ENCODE measurements at regions not wholly inside any gene's neighbourhood (a gene's known extent, or its start where the extent isn't known, plus 50 kb on each side); places are given as distances from the start of the nearest gene placed in this dataset.
"Not testable (repeated sequence)": the region's sequence is repeated elsewhere in the genome, so short reads cannot be mapped to it uniquely, and the experiment has no call there.

DNA sequence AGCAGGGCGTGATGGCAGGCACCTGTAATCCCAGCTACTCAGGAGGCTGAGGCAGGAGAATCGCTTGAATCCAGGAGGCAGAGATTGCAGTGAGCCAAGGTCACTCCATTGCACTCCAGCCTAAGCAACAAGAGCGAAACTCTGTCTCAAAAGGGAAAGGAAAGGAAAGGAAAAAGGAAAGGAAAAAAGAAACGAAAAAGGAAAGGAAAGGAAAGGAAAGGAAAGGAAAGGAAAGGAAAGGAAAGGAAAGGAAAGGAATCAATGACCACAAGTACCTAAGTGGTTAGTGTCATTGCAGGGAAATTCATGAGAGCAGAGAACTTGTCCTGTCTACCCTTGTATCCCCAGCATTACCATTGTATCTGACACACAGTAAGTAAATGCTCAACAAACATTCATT is 195.7 kb upstream of the TENT5A start:
- TF ChIP-seq CTCF (conservative IDR thresholded peaks at IDR 0.05; ENCODE audit: low read depth, low read length); EZH2 (IDR thresholded peaks at IDR 0.05; ENCODE audit: low read length, unreplicated experiment): not testable (repeated sequence)
